Sigmoid colon (tissue), 6 donors: ENCODE measurements at regions not wholly inside any gene's neighbourhood (a gene's known extent, or its start where the extent isn't known, plus 50 kb on each side); places are given as distances from the start of the nearest gene placed in this dataset.

Experiments used
- DNase-seq: peaks from one replicate; pipeline ENCODE4 v3.0.0-alpha.2; 2019
- H3K27ac ChIP-seq, 4 donors: fragments of 200-600 bp; sonication (generic); one replicate each; pipeline ENCODE4 v1.5.1; 2016 to 2019; ENCODE audit warnings: mild to moderate bottlenecking in 1 of 4
- H3K27me3 ChIP-seq, 3 donors: fragments of 200-600 bp; sonication (generic); one replicate each; pipeline ENCODE4 v1.5.1; 2019; ENCODE audit warnings: mild to moderate bottlenecking in 1 of 3
- H3K36me3 ChIP-seq, 4 donors: fragments of 200-600 bp; sonication (generic); one replicate each; pipeline ENCODE4 v1.5.1; 2016 to 2019
- H3K4me1 ChIP-seq, 4 donors: fragments of 200-600 bp; sonication (generic); one replicate each; pipeline ENCODE4 v1.5.1; 2017 to 2019
- H3K4me3 ChIP-seq, 4 donors: fragments of 200-600 bp; sonication (generic); one replicate each; pipeline ENCODE4 v1.5.1; 2017 to 2019; ENCODE audit warnings: mild to moderate bottlenecking in 2 of 4, moderate library complexity in 1 of 4
- H3K9me3 ChIP-seq, 4 donors: fragments of 200-600 bp in 3 of 4; sonication (generic) in 3 of 4; one replicate each; pipeline versions ENCODE4 v1.5.1 to v1.6.1; 2013 to 2019
- EP300 ChIP-seq, 4 donors: sonication (generic); formaldehyde crosslinking; IDR thresholded peaks; one replicate each; pipeline ENCODE4 v1.6.1; 2017; ENCODE audit warnings: antibody characterized with exemption in 4 of 4
- POLR2A ChIP-seq, 2 donors: fragments of 450-650 bp; IDR thresholded peaks; one replicate each; pipeline ENCODE4 v1.6.1; 2016; ENCODE audit warnings: antibody characterized with exemption in 2 of 2, mild to moderate bottlenecking in 2 of 2, moderate library complexity in 2 of 2
- POLR2AphosphoS5 ChIP-seq, 4 donors: sonication (generic); formaldehyde crosslinking; IDR thresholded peaks; one replicate each; pipeline ENCODE4 v1.6.1; 2017; ENCODE audit warnings: antibody characterized with exemption in 4 of 4
- WGBS, 2 donors: extraction: QIAGEN DNeasy Blood & Tissue Kit; methylation state at CpG; one replicate each; pipeline ENCODE4 v1.1.7; 2013; 5-methylcytosine and 5-hydroxymethylcytosine counted together
- intact Hi-C: fragments of 100-400 bp; cut with DNase I; formaldehyde crosslinking; loops from one replicate; pipeline ENCODE4 v1.15.1; 2023
- TF ChIP-seq, protein P1 (sequence below), 4 experiments: fragments of 450-650 bp in 3 of 4; fragments of 200-600 bp in 1 of 4; IDR thresholded peaks; one replicate each; pipeline ENCODE4 v1.5.1; 2016 to 2019; ENCODE audit warnings: antibody characterized with exemption in 4 of 4, mild to moderate bottlenecking in 3 of 4, moderate library complexity in 2 of 4
- donor health status: healthy with polysubstance abuse.
- donor health status: healthy.

DNA sequence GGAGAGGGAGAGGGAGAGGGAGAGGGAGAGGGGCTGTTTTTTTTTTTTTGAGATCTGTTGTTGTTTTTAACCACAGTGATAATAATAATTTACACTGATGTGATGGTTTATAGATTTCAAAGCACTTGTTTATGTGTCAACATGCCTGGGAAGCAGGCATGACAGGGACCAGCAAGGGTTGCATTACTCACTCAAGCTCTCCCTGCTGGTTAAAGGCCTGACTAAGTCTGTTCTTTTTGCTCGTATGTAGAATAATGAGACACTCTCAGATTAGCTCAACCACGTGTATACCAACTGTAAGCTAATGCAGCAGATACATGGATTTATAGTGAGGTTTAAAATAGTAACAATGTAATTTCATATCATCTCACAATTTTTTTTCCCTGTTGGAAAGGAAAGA is 134.6 kb upstream of the BOD1L1 start:
- peaks cover 0 to 5% (median 2%) of the 10 kb centered on the region in 4 donors for H3K9me3 ChIP-seq
- 80 to 89% methylated on average over 2 of the region's 2 CpGs for WGBS, 2 donors
- no peak overlapping the region for H3K27ac ChIP-seq
- no peak for TF ChIP-seq POLR2A (IDR thresholded peaks at IDR 0.05)
- no peak for TF ChIP-seq POLR2AphosphoS5 (IDR thresholded peaks at IDR 0.05)
- TF ChIP-seq, protein P1, sequence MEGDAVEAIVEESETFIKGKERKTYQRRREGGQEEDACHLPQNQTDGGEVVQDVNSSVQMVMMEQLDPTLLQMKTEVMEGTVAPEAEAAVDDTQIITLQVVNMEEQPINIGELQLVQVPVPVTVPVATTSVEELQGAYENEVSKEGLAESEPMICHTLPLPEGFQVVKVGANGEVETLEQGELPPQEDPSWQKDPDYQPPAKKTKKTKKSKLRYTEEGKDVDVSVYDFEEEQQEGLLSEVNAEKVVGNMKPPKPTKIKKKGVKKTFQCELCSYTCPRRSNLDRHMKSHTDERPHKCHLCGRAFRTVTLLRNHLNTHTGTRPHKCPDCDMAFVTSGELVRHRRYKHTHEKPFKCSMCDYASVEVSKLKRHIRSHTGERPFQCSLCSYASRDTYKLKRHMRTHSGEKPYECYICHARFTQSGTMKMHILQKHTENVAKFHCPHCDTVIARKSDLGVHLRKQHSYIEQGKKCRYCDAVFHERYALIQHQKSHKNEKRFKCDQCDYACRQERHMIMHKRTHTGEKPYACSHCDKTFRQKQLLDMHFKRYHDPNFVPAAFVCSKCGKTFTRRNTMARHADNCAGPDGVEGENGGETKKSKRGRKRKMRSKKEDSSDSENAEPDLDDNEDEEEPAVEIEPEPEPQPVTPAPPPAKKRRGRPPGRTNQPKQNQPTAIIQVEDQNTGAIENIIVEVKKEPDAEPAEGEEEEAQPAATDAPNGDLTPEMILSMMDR (IDR thresholded peaks at IDR 0.05), result no peak
- TF ChIP-seq EP300 (IDR thresholded peaks at IDR 0.05), result no peak
- no peak for DNase-seq
- no peaks in the 10 kb centered on the region for H3K4me1 ChIP-seq
- no peaks in the 10 kb centered on the region for H3K27me3 ChIP-seq
- H3K4me3 ChIP-seq, result no peak overlapping the region
- no peaks in the 10 kb centered on the region for H3K36me3 ChIP-seq
- intact Hi-C loops, result no loop called here

DNA sequence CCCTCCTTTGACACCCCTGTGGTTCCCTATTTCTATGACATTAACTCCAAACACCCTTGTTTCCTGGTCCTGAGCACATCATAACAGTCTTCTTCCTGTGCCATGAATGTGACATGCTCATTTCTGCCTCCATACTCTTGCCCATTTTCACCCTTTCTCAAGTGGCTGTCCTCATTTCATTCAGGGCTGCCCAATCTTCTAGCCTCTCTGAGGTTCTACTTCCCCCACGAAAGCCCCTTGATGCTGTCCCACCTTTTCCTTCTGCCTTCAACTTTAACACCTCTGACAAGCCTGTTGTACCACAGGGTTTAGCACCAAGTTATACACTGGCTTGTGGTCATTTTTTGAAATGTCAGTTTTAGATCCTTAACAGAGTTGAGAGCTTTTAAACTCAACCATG is 136.2 kb upstream of the BOD1L1 start:
- 89 to 93% methylated on average over 1 of the region's 1 CpG for WGBS, 2 donors
- no peak for DNase-seq
- no peaks in the 10 kb centered on the region for H3K4me1 ChIP-seq
- no peaks in the 10 kb centered on the region for H3K36me3 ChIP-seq
- no peak overlapping the region for H3K4me3 ChIP-seq
- H3K9me3 ChIP-seq, result no peaks in the 10 kb centered on the region
- intact Hi-C loops, result no loop called here
- TF ChIP-seq, protein P1 (IDR thresholded peaks at IDR 0.05), result no peak
- no peak for TF ChIP-seq POLR2AphosphoS5 (IDR thresholded peaks at IDR 0.05)
- no peak for TF ChIP-seq EP300 (IDR thresholded peaks at IDR 0.05)
- no peak for TF ChIP-seq POLR2A (IDR thresholded peaks at IDR 0.05)
- H3K27me3 ChIP-seq, result no peaks in the 10 kb centered on the region
- no peak overlapping the region for H3K27ac ChIP-seq

DNA sequence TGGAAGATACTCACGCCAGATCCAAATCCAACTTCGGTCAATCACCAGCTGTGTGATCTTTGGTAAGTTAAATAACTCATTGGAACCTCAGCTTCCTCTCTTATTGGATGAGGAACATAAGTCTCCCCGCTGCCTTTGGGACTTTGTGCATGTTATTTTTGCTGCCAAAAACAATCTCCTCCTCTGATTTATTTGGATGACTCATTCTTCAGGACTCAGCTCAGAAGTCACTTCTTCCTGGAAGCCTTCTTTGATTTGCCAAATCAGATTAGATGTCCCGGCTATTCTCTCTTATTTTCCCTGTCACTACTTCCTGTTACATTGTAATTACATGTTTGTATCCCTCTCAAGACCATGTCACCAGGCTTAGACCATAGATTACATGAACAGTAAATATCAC is 138.0 kb upstream of the BOD1L1 start:
- DNase-seq, result no peak
- H3K36me3 ChIP-seq, result no peaks in the 10 kb centered on the region
- 50 to 78% methylated on average over 4 of the region's 4 CpGs for WGBS, 2 donors
- intact Hi-C loops, result no loop called here
- H3K27ac ChIP-seq, result no peak overlapping the region
- no peaks in the 10 kb centered on the region for H3K4me1 ChIP-seq
- no peaks in the 10 kb centered on the region for H3K27me3 ChIP-seq
- no peak overlapping the region for H3K4me3 ChIP-seq
- no peaks in the 10 kb centered on the region for H3K9me3 ChIP-seq
- no peak for TF ChIP-seq EP300 (IDR thresholded peaks at IDR 0.05)
- TF ChIP-seq POLR2AphosphoS5 (IDR thresholded peaks at IDR 0.05), result no peak
- TF ChIP-seq, protein P1 (IDR thresholded peaks at IDR 0.05), result no peak
- no peak for TF ChIP-seq POLR2A (IDR thresholded peaks at IDR 0.05)

DNA sequence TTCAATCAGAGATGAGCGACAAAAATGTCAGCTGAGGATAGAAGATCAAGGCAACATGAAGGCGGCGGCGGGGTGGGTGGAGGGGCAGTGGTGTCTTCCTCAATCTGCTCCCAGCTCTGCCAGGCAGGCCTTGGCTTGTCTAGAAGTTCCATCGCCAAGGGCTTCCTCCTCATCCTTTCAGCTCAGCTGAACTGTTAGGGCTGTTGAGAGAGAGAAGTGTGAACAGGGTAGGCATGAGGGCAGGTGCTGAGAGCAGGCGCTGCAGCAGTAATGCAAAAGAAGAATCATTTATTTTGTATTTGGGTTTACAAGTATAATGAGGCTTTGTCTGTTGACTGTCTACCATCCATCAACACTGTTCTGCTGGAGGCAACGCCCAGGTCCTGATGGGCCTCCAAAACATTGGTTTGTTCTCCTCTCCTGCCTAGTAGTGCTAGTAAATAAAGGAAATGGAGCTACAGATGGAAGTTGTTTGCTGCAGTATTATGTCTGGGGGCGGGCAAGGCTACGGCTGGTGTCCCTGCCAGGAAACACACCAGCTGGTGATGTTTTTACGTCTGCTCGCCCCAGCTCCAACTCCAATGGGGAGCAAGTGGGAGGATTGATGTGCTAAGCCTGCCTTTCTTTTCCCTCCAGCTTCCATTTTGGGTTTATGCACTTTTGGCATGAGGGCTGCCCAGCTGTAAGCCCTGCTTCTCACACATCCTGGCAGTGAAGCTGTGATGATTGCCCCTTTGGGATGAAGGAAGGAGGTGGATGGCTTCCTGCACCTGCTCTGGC is 139.4 kb upstream of the BOD1L1 start:
- 79 to 81% methylated on average over 11 of the region's 11 CpGs for WGBS, 2 donors
- TF ChIP-seq POLR2A (IDR thresholded peaks at IDR 0.05) (no peak), EP300 (IDR thresholded peaks at IDR 0.05) (no peak), POLR2AphosphoS5 (IDR thresholded peaks at IDR 0.05) (no peak)
- TF ChIP-seq, protein P1 (IDR thresholded peaks at IDR 0.05), result no peak
- no peak overlapping the region for H3K27ac ChIP-seq
- no peaks in the 10 kb centered on the region for H3K4me1 ChIP-seq
- H3K36me3 ChIP-seq, result no peaks in the 10 kb centered on the region
- intact Hi-C loops, result no loop called here
- H3K9me3 ChIP-seq, result peaks cover 0 to 4% (median 0%) of the 10 kb centered on the region in 4 donors
- no peaks in the 10 kb centered on the region for H3K27me3 ChIP-seq
- H3K4me3 ChIP-seq, result no peak overlapping the region
- DNase-seq, result no peak

DNA sequence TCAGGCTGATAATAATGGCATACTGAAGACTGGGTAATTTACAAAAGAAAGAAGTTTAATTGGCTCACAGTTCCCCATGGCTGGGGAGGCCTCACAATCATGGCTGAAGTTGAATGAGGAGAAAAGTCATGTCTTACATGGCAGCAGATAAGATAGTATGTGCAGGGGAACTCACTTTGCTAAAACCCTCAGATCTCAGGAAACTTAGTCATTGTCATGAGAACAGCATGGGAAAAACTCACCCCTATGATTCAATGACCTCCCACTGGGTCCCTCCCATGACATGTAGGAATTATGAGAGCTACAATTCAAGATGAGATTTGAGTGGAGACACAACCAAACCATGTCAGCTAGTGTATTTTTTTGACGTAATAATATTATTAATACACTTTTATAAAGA is 149.8 kb upstream of the BOD1L1 start:
- no peak for TF ChIP-seq POLR2A (IDR thresholded peaks at IDR 0.05)
- TF ChIP-seq EP300 (IDR thresholded peaks at IDR 0.05), result no peak
- TF ChIP-seq, protein P1 (IDR thresholded peaks at IDR 0.05), result no peak
- WGBS, 2 donors, result 49 to 50% methylated on average over 1 of the region's 1 CpG
- H3K27ac ChIP-seq, result no peak overlapping the region
- H3K36me3 ChIP-seq, result no peaks in the 10 kb centered on the region
- no peak overlapping the region for H3K4me3 ChIP-seq
- DNase-seq, result no peak
- H3K4me1 ChIP-seq, result no peaks in the 10 kb centered on the region
- H3K9me3 ChIP-seq, result no peaks in the 10 kb centered on the region
- no peaks in the 10 kb centered on the region for H3K27me3 ChIP-seq
- intact Hi-C loops, result no loop called here
